ENCODE measurements at regions not wholly inside any gene's neighbourhood (a gene's known extent, or its start where the extent isn't known, plus 50 kb on each side); places are given as distances from the start of the nearest gene placed in this dataset.

GRCh38 chr2:51579412-51579811 is 547.5 kb upstream of the NRXN1 start:
- DNase-seq: no peak

GRCh38 chr2:51575181-51575580 is 543.2 kb upstream of the NRXN1 start:
- DNase-seq: no peak

GRCh38 chr2:51559026-51559425 is 527.1 kb upstream of the NRXN1 start:
- no peak for DNase-seq

- no peak for DNase-seq
Observed at GRCh38 chr2:51553476-51553875, 521.5 kb upstream of the NRXN1 start.

- DNase-seq: no peak
Observed at GRCh38 chr2:51535763-51536162, 503.8 kb upstream of the NRXN1 start.

- no peak for DNase-seq
Observed at GRCh38 chr2:51534166-51534565, 502.2 kb upstream of the NRXN1 start.

GRCh38 chr2:51528156-51528555 is 496.2 kb upstream of the NRXN1 start:
- no peak for DNase-seq

GRCh38 chr2:51526766-51527165 is 494.8 kb upstream of the NRXN1 start:
- DNase-seq: no peak

- peak; percentile 70 for DNase-seq
Observed at GRCh38 chr2:51516667-51517066, 484.7 kb upstream of the NRXN1 start.

- DNase-seq: no peak
Observed at GRCh38 chr2:51511002-51511401, 479.1 kb upstream of the NRXN1 start.

GRCh38 chr2:51510303-51510702 is 478.4 kb upstream of the NRXN1 start:
- DNase-seq: no peak

- no peak for DNase-seq
Observed at GRCh38 chr2:51505533-51505932, 473.6 kb upstream of the NRXN1 start.

- no peak for DNase-seq
Observed at GRCh38 chr2:51490576-51491234, 458.8 kb upstream of the NRXN1 start.

GRCh38 chr2:51484605-51485004 is 452.7 kb upstream of the NRXN1 start:
- DNase-seq: no peak

- no peak for DNase-seq
Observed at GRCh38 chr2:51483720-51484119, 451.8 kb upstream of the NRXN1 start.

GRCh38 chr2:51472783-51473182 is 440.9 kb upstream of the NRXN1 start:
- no peak for DNase-seq

- DNase-seq: no peak
Observed at GRCh38 chr2:51472300-51472699, 440.4 kb upstream of the NRXN1 start.

GRCh38 chr2:51469102-51469501 is 437.2 kb upstream of the NRXN1 start:
- DNase-seq: no peak

GRCh38 chr2:51465326-51465725 is 433.4 kb upstream of the NRXN1 start:
- DNase-seq: no peak

GRCh38 chr2:51454177-51454576 is 422.2 kb upstream of the NRXN1 start:
- no peak for DNase-seq

- DNase-seq: no peak
Observed at GRCh38 chr2:51448911-51449310, 417.0 kb upstream of the NRXN1 start.

- peak; percentile 40 for DNase-seq
Observed at GRCh38 chr2:51441786-51442185, 409.9 kb upstream of the NRXN1 start.

- peak; percentile 27 for DNase-seq
Observed at GRCh38 chr2:51424418-51424817, 392.5 kb upstream of the NRXN1 start.

GRCh38 chr2:51420511-51420910 is 388.6 kb upstream of the NRXN1 start:
- DNase-seq: no peak

GRCh38 chr2:51413726-51414125 is 381.8 kb upstream of the NRXN1 start:
- DNase-seq: no peak
